Inflammatory macrophage (primary cell): ENCODE measurements at regions not wholly inside any gene's neighbourhood (a gene's known extent, or its start where the extent isn't known, plus 50 kb on each side); places are given as distances from the start of the nearest gene placed in this dataset.

Experiments used
- DNase-seq, 2 donors: peaks; one replicate each; pipeline ENCODE4 v3.0.0-alpha.2; 2020 to 2022

DNA sequence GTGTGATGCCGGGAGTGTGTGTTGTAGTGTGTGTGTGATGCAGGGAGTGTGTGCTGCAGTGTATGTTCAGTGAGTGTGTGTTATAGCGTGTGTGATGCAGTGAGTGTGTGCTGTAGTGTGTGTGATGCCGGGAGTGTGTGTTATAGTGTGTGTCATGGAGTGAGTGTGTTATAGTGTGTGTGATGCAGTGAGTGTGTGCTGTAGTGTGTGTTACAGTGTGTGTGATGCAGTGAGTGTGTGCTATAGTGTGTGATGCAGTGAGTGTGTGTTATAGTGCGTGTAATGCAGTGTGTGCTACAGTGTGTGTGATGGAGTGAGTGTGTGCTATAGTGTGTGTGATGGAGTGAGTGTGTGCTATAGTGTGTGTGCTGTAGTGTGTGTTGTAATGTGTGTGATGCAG is 182.1 kb upstream of the SOX11 start:
- no peak for DNase-seq

DNA sequence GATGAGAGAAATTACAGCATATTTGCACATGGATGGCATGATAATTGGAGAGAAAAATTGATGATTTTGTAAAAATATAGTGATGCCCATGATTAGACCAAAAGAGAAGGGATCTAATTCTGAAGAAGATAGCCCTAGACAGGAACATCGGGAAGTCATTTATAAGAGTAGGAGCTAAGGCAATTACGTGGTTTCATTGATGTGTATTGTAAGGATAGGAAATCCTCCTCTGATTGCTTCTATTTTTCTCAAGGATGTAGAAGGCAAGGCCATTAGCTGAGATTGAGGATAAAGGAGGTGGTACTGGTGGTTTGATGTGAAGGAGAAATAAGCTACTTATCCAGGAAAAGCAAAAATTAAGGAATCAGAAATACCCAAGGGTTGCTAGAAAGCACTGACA is 176.5 kb upstream of the SOX11 start:
- no peak for DNase-seq

DNA sequence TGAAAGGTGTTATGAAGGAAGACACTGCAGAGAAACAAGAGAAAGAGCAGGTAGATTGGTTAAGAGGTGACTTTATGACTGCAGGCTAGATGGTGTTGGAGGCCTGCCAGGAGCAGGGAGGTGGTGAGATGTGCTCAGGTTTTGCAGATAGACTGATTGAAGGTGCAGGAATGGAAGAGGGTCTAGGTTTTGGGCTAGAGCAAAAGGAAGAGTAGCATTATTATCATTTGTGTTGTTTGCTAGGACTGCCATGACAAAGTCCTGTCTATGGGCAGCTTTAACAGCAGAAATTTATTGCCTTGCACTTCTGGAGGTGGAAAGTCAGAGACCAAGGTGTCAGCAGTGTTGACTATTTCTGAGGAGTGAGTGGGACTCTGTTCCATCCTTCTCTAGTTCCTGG is 172.9 kb upstream of the SOX11 start:
- DNase-seq: no peak

DNA sequence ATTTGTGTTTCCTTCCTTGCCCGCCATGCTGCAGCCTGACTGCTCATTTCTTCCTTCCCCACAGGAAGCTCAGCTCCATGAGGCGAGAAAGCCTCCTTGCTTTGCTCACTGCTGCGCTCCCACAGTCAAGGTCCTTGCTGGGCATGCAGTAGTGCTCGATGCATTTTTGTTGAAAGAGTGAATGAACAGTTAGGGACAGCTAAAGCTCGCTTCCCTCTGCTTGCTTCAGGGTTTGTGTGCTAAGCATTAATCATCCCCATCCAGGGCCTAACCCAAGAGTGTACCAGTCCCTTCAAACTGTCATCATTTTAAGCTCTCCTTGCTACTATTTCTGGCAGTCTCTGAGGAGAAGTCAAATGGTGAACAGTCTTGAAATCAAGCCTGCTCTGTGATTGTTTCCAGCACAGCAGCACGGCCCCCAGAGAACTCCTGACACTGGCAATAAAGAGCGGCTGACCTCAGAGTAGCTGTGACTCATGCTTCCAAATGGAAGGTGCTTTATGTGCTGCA is 171.7 kb upstream of the SOX11 start:
- DNase-seq: no peak

DNA sequence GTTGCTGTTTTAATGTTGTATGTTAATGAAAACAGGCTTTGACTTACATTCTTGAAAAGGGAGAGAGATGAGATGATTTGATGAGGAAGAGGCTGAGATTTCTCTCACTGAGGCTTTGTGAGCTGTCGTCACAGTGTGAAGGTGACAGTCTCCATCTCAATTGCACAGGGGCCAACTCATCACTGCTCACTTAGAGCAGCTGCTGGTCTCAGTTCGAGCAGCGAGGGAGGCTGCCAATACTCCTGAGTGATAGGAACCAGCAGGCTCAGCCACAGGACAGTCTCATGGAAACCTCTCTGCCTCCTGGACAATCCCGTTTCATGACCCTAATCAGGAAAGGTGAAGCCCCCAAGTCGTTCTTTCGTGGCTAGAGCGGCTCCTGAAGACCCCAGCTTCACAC is 170.7 kb upstream of the SOX11 start:
- DNase-seq: no peak

DNA sequence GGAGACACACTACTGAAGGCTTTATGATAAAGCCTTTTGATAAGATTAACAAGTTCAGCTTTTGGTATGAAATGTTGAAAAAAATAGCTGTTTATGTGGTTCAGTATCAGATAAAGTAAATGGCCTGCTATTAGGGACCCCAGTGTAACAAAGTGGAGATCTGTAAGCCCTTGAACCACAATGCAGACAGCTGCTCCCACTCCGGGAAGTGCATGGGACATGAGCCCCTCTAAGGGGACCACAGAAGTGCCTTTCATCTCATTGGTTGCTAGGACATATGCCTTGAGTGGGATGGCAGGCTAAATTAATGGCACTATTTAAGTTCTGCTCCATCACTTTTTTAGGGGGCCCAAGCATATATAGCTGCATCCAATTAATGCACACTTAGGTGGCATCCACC is 167.6 kb upstream of the SOX11 start:
- DNase-seq: no peak

GRCh38 chr2:5528706-5529105 is 163.5 kb upstream of the SOX11 start:
- DNase-seq: no peak

- no peak for DNase-seq
Measured at GRCh38 chr2:5530011-5530696, 162.0 kb upstream of the SOX11 start.

DNA sequence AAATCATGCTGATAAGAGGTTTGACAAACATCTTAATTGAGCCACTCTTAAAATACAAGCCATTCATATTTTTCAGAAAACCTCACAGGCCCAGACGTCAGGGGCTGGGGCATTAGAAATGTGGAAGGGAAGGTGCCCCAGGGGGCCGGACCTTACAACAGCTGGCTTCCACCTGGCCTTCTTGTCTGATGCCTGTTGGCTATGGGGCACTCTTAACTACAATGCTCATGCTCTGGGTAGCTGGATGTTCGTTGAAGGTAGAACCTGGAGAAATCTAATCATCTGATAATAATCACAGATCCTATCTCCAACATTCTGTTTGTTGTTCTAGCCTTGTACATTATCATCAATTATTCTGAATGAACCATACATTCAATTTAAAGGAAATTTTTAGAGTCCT is 156.9 kb upstream of the SOX11 start:
- no peak for DNase-seq

GRCh38 chr2:5537180-5537688 is 154.9 kb upstream of the SOX11 start:
- DNase-seq: no peak

- no peak for DNase-seq
Measured at GRCh38 chr2:5538313-5538712, 153.9 kb upstream of the SOX11 start.

DNA sequence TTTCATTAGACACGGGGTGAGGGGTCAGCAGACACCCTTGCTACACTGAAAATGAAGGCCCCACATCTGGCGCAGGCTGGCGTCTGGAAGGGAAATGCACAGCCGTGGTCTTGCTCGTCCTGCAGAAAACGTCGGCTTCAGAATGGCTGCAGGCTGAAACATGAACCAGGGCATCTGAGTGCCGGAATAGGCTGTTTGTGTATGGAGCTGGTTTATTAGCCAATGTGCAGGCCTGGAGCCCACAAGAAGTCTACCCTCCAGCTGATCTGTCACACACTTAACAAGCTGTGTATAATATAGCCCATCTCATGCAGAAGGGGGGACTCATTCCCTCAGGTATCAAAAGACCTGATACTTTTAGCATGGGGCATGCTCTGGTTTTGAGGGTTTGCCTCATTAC is 153.4 kb upstream of the SOX11 start:
- DNase-seq: no peak

GRCh38 chr2:5539282-5540165 is 152.7 kb upstream of the SOX11 start:
- DNase-seq: no peak

GRCh38 chr2:5540856-5541255 is 151.3 kb upstream of the SOX11 start:
- no peak for DNase-seq

DNA sequence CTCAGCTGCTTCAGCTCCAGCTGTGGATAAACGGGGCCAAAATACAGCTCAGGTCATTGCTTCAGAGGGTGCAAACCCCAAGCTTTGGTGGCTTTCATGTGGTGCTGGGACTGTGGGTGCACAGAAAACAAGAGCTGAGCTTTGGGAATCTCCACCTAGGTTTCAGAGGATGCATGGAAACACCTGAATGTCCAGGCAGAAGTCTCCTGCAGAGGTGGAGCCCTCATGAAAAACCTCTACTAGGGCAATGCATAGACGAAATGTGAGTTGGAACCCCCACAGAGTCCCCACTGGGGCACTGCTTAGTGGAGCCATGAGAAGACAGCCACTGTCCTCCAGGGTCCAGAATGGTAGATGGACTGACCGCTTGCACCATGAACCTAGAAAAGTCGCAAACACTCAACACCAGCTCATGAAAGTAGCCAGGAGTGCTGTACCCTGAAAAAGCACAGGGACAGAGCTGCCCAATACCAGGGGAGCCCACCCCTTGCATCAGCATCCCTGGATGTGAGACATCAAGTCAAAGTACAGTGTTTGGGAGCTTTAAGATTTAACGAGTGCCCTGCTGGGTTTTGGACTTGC is 147.9 kb upstream of the SOX11 start:
- no peak for DNase-seq

DNA sequence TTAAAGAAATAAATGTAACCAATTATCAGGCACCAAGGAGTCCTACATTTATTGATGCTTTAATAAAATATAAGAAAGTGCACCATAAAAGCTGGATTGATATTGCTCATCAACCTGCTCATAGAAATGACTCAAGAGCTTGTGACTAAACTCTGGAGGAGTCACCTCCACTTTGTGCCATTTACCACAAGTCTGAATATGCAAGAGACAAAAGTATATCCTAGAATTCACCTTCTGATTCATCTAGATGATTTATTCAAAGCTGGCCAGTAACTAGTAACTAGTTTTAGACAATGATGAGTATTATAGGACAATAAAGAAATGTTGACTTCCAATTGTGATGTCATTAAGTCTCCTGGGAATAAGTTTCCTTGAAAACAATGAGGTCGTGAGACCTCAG is 146.0 kb upstream of the SOX11 start:
- DNase-seq: no peak

GRCh38 chr2:5548991-5549715 is 143.0 kb upstream of the SOX11 start:
- no peak for DNase-seq

- no peak for DNase-seq
Measured at GRCh38 chr2:5549771-5550170, 142.4 kb upstream of the SOX11 start.

GRCh38 chr2:5555636-5556035 is 136.5 kb upstream of the SOX11 start:
- no peak for DNase-seq

- no peak for DNase-seq
Measured at GRCh38 chr2:5561006-5561405, 131.2 kb upstream of the SOX11 start.

- DNase-seq: no peak
Measured at GRCh38 chr2:5562426-5562825, 129.8 kb upstream of the SOX11 start.

DNA sequence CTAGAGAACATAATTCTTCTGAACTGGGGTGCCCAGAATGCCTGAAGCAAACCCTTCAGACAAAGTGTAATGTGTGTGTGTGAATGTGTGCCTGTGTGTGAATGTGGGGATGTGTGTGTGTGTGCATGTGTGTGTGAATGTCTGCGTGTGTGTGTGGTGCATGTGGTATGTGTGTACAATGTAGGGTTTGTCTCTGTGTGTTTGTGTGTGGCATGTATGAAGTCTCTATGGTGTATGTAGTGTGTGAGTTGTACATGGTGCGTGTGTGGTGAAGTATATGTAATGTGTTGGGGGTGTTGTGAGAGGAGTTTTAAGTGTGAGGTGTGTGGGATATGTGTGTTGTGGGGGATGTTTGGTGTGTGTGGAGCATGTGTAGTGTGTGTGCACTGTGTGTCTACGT is 129.3 kb upstream of the SOX11 start:
- no peak for DNase-seq

DNA sequence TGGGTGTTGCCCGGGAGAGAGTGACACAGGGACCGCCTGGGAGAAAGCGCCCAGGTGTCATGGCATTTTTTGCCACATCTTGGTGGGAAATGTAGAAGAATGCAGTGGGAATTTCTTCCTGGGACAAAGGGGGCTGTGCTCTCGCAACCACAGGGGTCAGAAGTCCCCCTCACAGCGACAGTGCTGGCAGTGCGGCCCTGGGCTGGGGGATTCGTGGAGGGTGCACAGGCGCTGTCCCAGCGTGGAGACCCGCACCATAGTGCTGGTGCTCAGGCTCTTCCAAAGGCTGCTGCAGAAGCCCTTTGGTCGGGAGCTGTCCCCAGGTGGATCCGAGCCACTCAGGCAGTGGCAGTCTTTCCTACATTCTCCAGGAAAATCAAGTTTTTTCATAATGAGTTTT is 128.8 kb upstream of the SOX11 start:
- DNase-seq: no peak
